ENCODE measurements at regions not wholly inside any gene's neighbourhood (a gene's known extent, or its start where the extent isn't known, plus 50 kb on each side); places are given as distances from the start of the nearest gene placed in this dataset.

- DNase-seq, result no peak
Observed at GRCh38 chr15:35663956-35664355, 118.0 kb upstream of the DPH6 start.

GRCh38 chr15:35665896-35666536 is 120.1 kb upstream of the DPH6 start:
- no peak for DNase-seq

- no peak for DNase-seq
Observed at GRCh38 chr15:35667908-35668307, 121.9 kb upstream of the DPH6 start.

- DNase-seq, result no peak
Observed at GRCh38 chr15:35669021-35669420, 123.1 kb upstream of the DPH6 start.

GRCh38 chr15:35669432-35670045 is 123.6 kb upstream of the DPH6 start:
- DNase-seq, result no peak

GRCh38 chr15:35671197-35671596 is 125.2 kb upstream of the DPH6 start:
- no peak for DNase-seq

- no peak for DNase-seq
Observed at GRCh38 chr15:35671981-35672380, 126.0 kb upstream of the DPH6 start.

GRCh38 chr15:35673093-35673684 is 127.2 kb upstream of the DPH6 start:
- DNase-seq, result no peak

- no peak for DNase-seq
Observed at GRCh38 chr15:35674873-35675781, 129.2 kb upstream of the DPH6 start.

- no peak for DNase-seq
Observed at GRCh38 chr15:35678774-35679173, 132.8 kb upstream of the DPH6 start.

GRCh38 chr15:35679186-35679585 is 133.2 kb upstream of the DPH6 start:
- no peak for DNase-seq

GRCh38 chr15:35680951-35681350 is 135.0 kb upstream of the DPH6 start:
- no peak for DNase-seq

- no peak for DNase-seq
Observed at GRCh38 chr15:35686347-35686746, 140.4 kb upstream of the DPH6 start.

GRCh38 chr15:35689266-35689665 is 143.3 kb upstream of the DPH6 start:
- DNase-seq, result no peak

- no peak for DNase-seq
Observed at GRCh38 chr15:35690089-35690488, 144.1 kb upstream of the DPH6 start.

GRCh38 chr15:35690698-35691116 is 144.7 kb upstream of the DPH6 start:
- no peak for DNase-seq

GRCh38 chr15:35691173-35691761 is 145.3 kb upstream of the DPH6 start:
- DNase-seq, result no peak

- no peak for DNase-seq
Observed at GRCh38 chr15:35691891-35692867, 146.2 kb upstream of the DPH6 start.

- DNase-seq, result no peak
Observed at GRCh38 chr15:35693286-35693685, 147.3 kb upstream of the DPH6 start.

- no peak for DNase-seq
Observed at GRCh38 chr15:35693886-35694285, 147.9 kb upstream of the DPH6 start.

- no peak for DNase-seq
Observed at GRCh38 chr15:35695003-35695402, 149.0 kb upstream of the DPH6 start.
